Fibroblast of upper back skin (primary cell): ENCODE measurements at regions not wholly inside any gene's neighbourhood (a gene's known extent, or its start where the extent isn't known, plus 50 kb on each side); places are given as distances from the start of the nearest gene placed in this dataset.

Experiments used
- DNase-seq: peaks from one replicate; pipeline ENCODE4 v3.0.0-alpha.2; 2013

GRCh38 chr20:39855056-39855455 lies 834.0 kb downstream of the MAFB start:
- DNase-seq = no peak

DNA sequence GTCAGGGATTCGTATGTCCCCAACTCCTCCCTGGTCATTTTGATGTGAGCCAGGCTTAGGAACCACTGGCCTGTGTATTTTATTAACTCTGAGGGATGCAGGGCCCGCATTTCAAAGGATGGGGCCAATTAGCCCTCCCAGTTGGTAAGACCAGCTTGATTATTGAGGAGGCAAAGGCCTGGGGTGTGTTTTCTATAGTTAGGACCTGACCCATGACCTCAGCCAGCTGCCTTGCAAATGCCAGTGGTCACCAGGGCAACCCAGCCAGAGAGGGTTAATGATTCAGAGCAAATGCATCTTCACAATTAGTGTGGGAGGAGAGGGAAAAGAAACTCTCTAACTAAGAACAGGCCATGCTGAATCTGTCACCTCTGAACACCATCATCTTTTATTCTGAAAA lies 835.4 kb downstream of the MAFB start:
- peak; percentile 70 for DNase-seq

DNA sequence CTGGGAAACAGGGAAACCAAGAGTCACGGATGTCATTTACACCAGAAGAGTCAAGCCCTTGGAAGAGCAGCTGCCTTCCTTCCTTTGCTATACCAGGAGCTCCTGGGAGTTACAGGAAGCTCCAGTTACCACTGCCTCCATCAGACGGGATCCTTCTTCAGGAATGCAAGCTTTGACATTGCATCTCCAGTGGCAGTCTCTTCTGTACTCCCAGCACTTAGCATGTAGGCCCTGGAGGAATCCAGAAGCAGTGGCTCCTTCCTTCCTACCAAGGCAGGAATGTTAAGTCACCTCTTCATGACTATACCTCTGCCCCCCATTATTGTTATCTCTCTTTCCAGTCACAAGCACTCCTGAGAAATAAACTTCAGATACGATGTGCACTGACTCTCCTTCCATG lies 836.0 kb downstream of the MAFB start:
- DNase-seq = no peak

GRCh38 chr20:39851459-39851858 lies 837.6 kb downstream of the MAFB start:
- peak; percentile 64 for DNase-seq

DNA sequence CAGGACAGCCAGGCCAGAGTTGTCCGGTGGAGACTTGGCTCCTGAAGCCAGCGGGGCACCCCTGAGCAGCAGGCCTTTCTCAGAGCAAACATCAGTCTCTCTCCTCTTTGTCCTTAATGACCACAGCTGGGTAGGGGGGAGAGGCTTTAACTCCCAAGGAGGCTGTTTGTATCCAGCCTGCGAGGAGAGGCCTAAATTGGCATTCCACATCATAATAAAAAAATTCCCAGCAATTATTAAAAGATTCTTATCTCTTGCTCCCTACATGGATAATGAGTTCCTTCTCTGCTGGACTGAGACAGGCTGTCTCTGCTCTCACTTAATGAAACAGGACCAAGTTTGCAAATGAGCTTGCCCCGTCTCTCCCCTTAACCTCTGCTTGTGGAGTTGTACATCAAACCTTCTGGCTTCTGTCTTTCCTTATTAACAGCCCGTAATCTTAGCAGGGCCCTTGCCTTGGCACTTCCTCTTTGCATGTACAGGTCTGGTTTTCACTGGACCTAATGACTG lies 838.2 kb downstream of the MAFB start:
- DNase-seq = peak; percentile 28

- DNase-seq = no peak
These were observed 838.8 kb downstream of the MAFB start for GRCh38 chr20:39850246-39850645.

- peak; percentile 95 for DNase-seq
These were observed 839.4 kb downstream of the MAFB start for GRCh38 chr20:39849664-39850063.

GRCh38 chr20:39849171-39849570 lies 839.9 kb downstream of the MAFB start:
- DNase-seq = no peak

DNA sequence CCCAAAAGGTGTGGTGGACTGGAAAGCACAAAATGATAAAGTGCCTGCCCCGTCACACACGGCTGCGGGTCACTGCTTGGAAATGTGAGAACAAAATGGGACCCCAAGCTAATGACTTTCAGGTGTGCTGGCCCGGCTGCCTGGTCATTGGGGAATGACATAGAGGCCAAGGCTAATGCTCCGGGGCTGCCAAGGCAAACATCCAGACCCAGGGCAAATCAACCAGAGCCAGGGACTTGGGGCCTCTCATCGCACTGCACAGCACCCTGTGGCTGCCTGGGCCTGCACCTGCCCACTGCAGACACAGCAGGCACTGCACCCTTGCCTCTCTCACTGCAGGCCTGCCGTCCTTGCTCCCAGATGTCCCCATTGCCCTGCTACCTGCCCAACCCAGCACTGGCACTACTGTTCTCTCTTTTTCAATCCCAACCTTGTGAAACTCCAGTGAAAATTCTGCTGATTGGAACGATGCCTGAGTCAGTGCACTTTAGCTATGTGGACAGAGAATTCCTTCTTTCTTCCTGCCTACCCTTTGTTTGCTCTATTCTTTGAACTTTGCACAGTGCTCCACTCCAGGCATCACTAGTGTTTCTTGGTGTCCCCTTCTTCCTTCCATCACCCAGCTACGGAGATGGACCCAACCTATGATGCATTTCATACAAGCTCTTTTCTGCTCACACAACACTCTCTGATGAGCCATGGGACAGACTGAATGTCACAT lies 849.5 kb downstream of the MAFB start:
- DNase-seq = no peak

- no peak for DNase-seq
These were observed 851.5 kb downstream of the MAFB start for GRCh38 chr20:39837561-39837960.

GRCh38 chr20:39835130-39835842 lies 853.8 kb downstream of the MAFB start:
- no peak for DNase-seq

- no peak for DNase-seq
These were observed 858.1 kb downstream of the MAFB start for GRCh38 chr20:39830903-39831302.

- peak; percentile 16 for DNase-seq
These were observed 859.4 kb downstream of the MAFB start for GRCh38 chr20:39829661-39830060.

- peak; percentile 43 for DNase-seq
These were observed 859.8 kb downstream of the MAFB start for GRCh38 chr20:39829256-39829655.

- DNase-seq = peak; percentile 42
These were observed 863.1 kb downstream of the MAFB start for GRCh38 chr20:39825950-39826349.

DNA sequence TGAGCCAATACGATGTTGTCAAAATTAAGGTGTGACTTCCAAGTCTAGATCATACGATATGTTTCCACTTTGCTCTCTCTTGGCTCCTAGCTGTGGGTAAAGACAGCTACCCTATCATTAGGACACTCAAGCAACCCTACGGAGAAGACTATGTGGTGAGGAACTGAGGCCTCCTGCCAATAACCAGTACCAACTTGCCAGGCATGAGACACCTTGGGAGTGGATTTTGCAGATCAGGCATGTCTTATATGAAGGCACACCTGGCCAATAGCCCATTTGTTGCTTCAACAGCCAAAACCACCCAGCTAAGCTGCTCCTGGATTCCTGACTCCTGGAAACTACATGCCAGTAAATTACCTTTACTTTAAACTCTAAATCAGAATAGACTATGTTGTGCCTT lies 863.4 kb downstream of the DHX35 start:
- DNase-seq = no peak

DNA sequence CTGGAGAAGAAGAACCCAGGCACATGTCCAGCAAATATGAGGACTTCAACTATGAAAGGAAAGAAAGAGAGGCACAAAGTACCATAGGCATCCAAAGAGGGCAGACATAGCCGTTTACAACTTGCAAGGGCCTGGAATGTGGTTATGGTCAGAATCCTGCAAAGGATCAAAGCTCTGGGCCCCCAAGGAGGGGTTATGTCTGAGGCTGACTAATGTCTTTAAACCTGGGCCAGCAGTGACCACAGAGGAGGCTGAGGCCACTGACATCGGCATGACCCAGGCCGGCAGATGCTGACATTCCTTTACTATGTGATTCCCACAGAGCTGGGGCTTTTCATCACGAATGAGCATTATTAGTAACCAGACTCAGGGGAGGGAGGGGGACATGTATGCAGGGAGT lies 861.1 kb downstream of the DHX35 start:
- DNase-seq = peak; percentile 94

- peak; percentile 68 for DNase-seq
These were observed 860.5 kb downstream of the DHX35 start for GRCh38 chr20:39822667-39823066.

DNA sequence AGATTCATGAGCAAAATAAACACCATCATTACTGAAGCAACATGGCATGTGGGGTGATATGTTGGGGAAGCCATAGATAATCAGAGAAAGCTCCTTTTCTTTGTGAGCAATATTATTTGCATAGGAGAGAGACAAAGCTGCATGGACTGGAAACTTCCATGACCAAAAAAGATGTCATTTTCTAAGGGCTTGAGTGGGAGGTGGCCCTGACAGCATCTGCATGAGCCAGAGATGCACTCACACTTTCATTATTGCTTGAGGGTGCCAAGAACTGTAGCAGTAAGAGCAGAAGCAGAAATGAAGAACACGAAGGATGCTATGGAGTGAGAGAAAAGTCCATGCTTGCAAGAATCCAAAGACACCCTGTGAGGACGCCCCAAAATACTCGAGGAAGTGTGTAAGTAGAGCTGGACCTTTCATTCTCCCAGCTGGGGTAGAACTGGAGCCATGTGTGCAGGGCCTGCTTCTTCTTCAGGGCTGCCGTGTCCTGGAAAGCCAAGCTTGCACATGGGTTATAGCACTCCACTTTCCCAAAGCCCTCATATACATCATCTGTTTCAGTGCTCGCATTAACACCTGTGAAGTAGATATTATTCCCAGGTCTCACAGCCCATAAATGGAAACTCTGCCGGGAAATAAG lies 851.2 kb downstream of the DHX35 start:
- DNase-seq = no peak

- no peak for DNase-seq
These were observed 850.0 kb downstream of the DHX35 start for GRCh38 chr20:39812116-39812515.

DNA sequence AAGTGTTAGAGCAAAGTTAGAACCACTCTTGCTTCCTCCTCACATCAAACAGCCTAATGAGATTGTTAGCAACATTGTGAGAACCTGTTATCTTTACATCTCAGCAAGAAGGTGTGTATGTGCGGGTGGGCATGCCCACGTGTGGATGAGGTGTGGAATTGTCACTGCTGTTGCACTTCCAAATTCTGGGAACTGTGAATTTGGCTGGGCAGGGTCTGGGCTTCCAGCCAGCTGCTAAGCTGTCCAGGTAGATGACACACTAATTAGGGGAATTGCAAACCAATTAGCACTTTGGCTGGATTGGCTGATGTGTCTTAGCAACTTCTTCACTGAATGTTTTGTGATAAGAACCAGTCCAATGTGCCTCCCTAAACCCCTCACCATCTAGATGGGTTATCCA lies 848.2 kb downstream of the DHX35 start:
- DNase-seq = no peak

DNA sequence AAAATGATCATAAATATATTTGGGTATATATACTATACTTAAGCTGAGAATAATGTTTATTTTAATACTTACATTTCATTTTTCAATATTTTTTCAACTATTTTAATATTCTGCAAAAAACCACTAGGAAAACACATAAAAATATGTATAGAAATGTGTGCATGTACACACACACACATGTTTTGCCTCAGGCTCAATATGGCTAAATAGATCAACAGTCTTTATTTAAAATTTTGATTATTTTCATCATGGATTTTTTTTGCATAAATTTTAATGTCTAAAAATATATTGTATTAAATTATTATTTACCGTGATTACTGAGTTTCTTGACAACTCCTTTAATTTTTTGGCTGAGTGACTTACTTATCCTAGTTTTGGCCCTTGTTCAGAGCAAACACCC lies 846.5 kb downstream of the DHX35 start:
- DNase-seq = no peak

DNA sequence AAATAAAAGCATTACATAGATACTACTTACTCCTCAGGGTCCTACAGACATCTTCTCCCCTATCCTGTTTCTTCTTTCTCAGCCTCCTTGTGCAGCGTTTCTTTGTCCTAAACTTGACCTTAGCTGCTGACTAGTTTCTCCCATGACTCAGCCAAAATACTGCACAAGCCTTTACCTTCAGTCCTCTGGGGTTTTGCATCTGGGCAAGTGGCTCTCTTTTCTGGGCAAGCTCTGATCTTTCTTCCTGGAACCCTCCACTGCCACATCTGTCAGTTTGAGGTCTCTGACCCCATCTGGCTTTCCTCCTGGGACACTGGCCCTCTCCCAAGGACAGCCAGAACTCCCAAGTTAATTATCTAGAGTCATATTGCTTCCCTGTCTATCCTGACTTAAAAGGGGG lies 838.4 kb downstream of the DHX35 start:
- peak; percentile 79 for DNase-seq

DNA sequence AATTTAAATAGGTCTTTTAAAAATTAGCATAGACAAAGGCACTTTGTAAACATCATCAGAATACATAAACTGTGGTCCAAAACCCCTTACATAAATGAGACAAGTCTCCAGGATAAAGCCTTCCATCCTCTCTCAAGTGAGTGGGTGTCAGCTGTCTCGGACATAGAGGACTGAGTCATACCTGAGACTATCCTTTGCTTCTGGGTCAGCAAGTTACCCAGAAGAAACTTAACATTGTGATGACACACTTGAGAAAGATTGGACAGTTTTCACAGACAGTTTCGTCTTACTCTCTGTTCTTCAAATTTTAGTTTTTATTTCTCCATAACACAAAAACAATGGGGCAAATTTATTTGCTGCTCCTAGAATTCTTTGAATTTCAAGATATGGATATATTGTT lies 838.0 kb downstream of the DHX35 start:
- peak; percentile 49 for DNase-seq
